Transverse colon (tissue), 4 donors: ENCODE measurements at regions not wholly inside any gene's neighbourhood (a gene's known extent, or its start where the extent isn't known, plus 50 kb on each side); places are given as distances from the start of the nearest gene placed in this dataset.

Source experiments
- DNase-seq: peaks from one replicate; pipeline ENCODE4 v3.0.0-alpha.2; 2019
- H3K27ac ChIP-seq, 4 donors: fragments of 200-600 bp; sonication (generic); 2 replicates each; pipeline ENCODE4 v1.5.1; 2016 to 2018; ENCODE audit warnings: inconsistent platforms in 4 of 4
- H3K27me3 ChIP-seq: fragments of 200-600 bp; sonication (generic); 2 replicates; pipeline ENCODE4 v1.5.1; 2017; ENCODE audit warnings: inconsistent platforms
- H3K36me3 ChIP-seq, 4 donors: fragments of 200-600 bp; sonication (generic); 2 replicates each; pipeline ENCODE4 v1.5.1; 2017 to 2019; ENCODE audit warnings: inconsistent platforms in 4 of 4
- H3K4me1 ChIP-seq, 4 donors: fragments of 200-600 bp; sonication (generic); 2 replicates each; pipeline ENCODE4 v1.5.1; 2017 to 2020; ENCODE audit warnings: inconsistent platforms in 4 of 4
- H3K4me3 ChIP-seq, 4 donors: fragments of 200-600 bp; sonication (generic); 1 replicate in 1 of 4; 2 replicates in 3 of 4; pipeline versions ENCODE4 v1.5.1 to v1.6.1; 2017 to 2019; ENCODE audit warnings: inconsistent platforms in 4 of 4
- H3K9me3 ChIP-seq, 2 donors: fragments of 200-600 bp; sonication (generic); 2 replicates each; pipeline ENCODE4 v1.5.1; 2017 to 2019; ENCODE audit warnings: inconsistent platforms in 2 of 2
- CTCF ChIP-seq, 5 experiments: fragments of 200-600 bp in 3 of 5; fragments of 450-650 bp in 2 of 5; sonication (generic) in 3 of 5; IDR thresholded peaks; 1 replicate in 2 of 5; 2 replicates in 3 of 5; pipeline ENCODE4 v1.5.1; 2016 to 2017; ENCODE audit warnings: antibody characterized with exemption in 5 of 5, inconsistent platforms in 3 of 5, mild to moderate bottlenecking in 2 of 5, moderate library complexity in 1 of 5
- EP300 ChIP-seq: sonication (generic); formaldehyde crosslinking; IDR thresholded peaks from one replicate; pipeline ENCODE4 v1.6.1; 2017; ENCODE audit warnings: antibody characterized with exemption, low read depth
- POLR2A ChIP-seq: fragments of 450-650 bp; IDR thresholded peaks from one replicate; pipeline ENCODE4 v1.6.1; 2016; ENCODE audit warnings: antibody characterized with exemption, mild to moderate bottlenecking, moderate library complexity
- POLR2AphosphoS5 ChIP-seq, 3 donors: sonication (generic); formaldehyde crosslinking; IDR thresholded peaks; one replicate each; pipeline ENCODE4 v1.6.1; 2016; ENCODE audit warnings: antibody characterized with exemption in 3 of 3
- WGBS, 2 donors: methylation state at CpG; one replicate each; pipeline ENCODE4 v1.1.5; 2018; ENCODE audit warnings: low coverage in 1 of 2; 5-methylcytosine and 5-hydroxymethylcytosine counted together
- in situ Hi-C, 4 donors: fragments of 200-750 bp; cut with MboI; loops; one replicate each; pipeline versions ENCODE4 v1.15.0 to v1.15.1; 2017; ENCODE audit warnings: low sequenced_read_pairs in 3 of 4, low pct_ligation_motif_present in 1 of 4, low pct_unique_long_range_greater_than_20kb in 1 of 4
- intact Hi-C: fragments of 100-400 bp; cut with DNase I; formaldehyde crosslinking; loops from one replicate; pipeline ENCODE4 v1.15.1; 2023; ENCODE audit warnings: low total_unique reads

GRCh38 chr6:141452354-141452686 lies 680.4 kb upstream of the GJE1 start:
- intact Hi-C loops, result no loop called here
- in situ Hi-C loops, result no loop called here
- DNase-seq, result no peak

GRCh38 chr6:141451511-141452353 lies 681.0 kb upstream of the GJE1 start:
- WGBS, 2 donors, result 71 to 84% methylated on average over 1 of the region's 1 CpG
- no peak for TF ChIP-seq EP300
- TF ChIP-seq POLR2A, result no peak
- no peak for TF ChIP-seq CTCF (IDR thresholded peaks at IDR 0.05)
- TF ChIP-seq POLR2AphosphoS5 (IDR thresholded peaks at IDR 0.05), result no peak
- Histone ChIP-seq H3K4me3 (no peak overlapping the region), H3K27ac (no peak overlapping the region), H3K36me3 (no peaks in the 10 kb centered on the region), H3K9me3 (no peaks in the 10 kb centered on the region), H3K27me3 (no peaks in the 10 kb centered on the region), H3K4me1 (no peaks in the 10 kb centered on the region)
- DNase-seq, result no peak
- in situ Hi-C loops (no loop called here), intact Hi-C loops (no loop called here)

More at GRCh38 chr6:141452354-141452686, 680.4 kb upstream of the GJE1 start:
- no peaks in the 10 kb centered on the region for H3K36me3 ChIP-seq
- H3K27ac ChIP-seq, result no peak overlapping the region
- no peaks in the 10 kb centered on the region for H3K9me3 ChIP-seq
- H3K27me3 ChIP-seq, result no peaks in the 10 kb centered on the region
- no peak overlapping the region for H3K4me3 ChIP-seq
- H3K4me1 ChIP-seq, result no peaks in the 10 kb centered on the region
- TF ChIP-seq POLR2AphosphoS5 (IDR thresholded peaks at IDR 0.05), result no peak
- TF ChIP-seq CTCF (IDR thresholded peaks at IDR 0.05), result no peak
- no peak for TF ChIP-seq EP300
- no peak for TF ChIP-seq POLR2A

GRCh38 chr6:141451181-141451510 lies 681.6 kb upstream of the GJE1 start:
- Histone ChIP-seq H3K36me3 (no peaks in the 10 kb centered on the region), H3K4me3 (no peak overlapping the region), H3K4me1 (no peaks in the 10 kb centered on the region), H3K27me3 (no peaks in the 10 kb centered on the region), H3K27ac (no peak overlapping the region), H3K9me3 (no peaks in the 10 kb centered on the region)
- TF ChIP-seq EP300 (no peak), POLR2A (no peak), CTCF (IDR thresholded peaks at IDR 0.05) (no peak), POLR2AphosphoS5 (IDR thresholded peaks at IDR 0.05) (no peak)
- in situ Hi-C loops, result no loop called here
- intact Hi-C loops, result no loop called here
- no peak for DNase-seq

GRCh38 chr6:141445928-141446628 lies 686.6 kb upstream of the GJE1 start:
- TF ChIP-seq EP300, result no peak
- no peak for TF ChIP-seq POLR2A
- TF ChIP-seq CTCF (IDR thresholded peaks at IDR 0.05), result no peak
- TF ChIP-seq POLR2AphosphoS5 (IDR thresholded peaks at IDR 0.05), result no peak
- no peaks in the 10 kb centered on the region for H3K9me3 ChIP-seq
- no peak for DNase-seq
- 73 to 76% methylated on average over 3 of the region's 3 CpGs for WGBS, 2 donors
- in situ Hi-C loops, result no loop called here
- H3K4me1 ChIP-seq, result no peaks in the 10 kb centered on the region
- no peak overlapping the region for H3K27ac ChIP-seq
- no peaks in the 10 kb centered on the region for H3K27me3 ChIP-seq
- intact Hi-C loops, result no loop called here
- H3K4me3 ChIP-seq, result no peak overlapping the region
- no peaks in the 10 kb centered on the region for H3K36me3 ChIP-seq
